H1 (cell line): ENCODE measurements at regions not wholly inside any gene's neighbourhood (a gene's known extent, or its start where the extent isn't known, plus 50 kb on each side); places are given as distances from the start of the nearest gene placed in this dataset.

Source experiments
- CTCF ChIA-PET: fragments of 300-600 bp; sonication (Branson Sonifier 250); formaldehyde crosslinking; loops from one replicate; lab custom pipeline; 2021; ENCODE audit not compliant: partially characterized antibody; lab: Charles Lee
- POLR2A ChIA-PET: fragments of 300-600 bp; sonication (Branson Sonifier 250); formaldehyde crosslinking; loops from one replicate; lab custom pipeline; 2021; ENCODE audit warnings: inconsistent platforms; ENCODE audit not compliant: partially characterized antibody; lab: Charles Lee
- DNase-seq, 2 experiments: peaks; one replicate each; pipeline versions ENCODE4 v3.0.0 to v3.0.0-alpha.2; 2010 to 2022; ENCODE audit warnings: low spot score in 2 of 2, low read depth in 1 of 2, mixed read lengths in 1 of 2
- FAIRE-seq: peaks from 2 replicates; lab custom pipeline; 2011; peaks lifted over from hg19 to GRCh38; lab: Jason Lieb, UNC
- H2AFZ ChIP-seq: 2 replicates; pipeline ENCODE4 v1.8.1; 2012; ENCODE audit warnings: low read length, inconsistent platforms
- H2AK5ac ChIP-seq: 2 replicates; pipeline ENCODE4 v1.6.1; 2013; ENCODE audit warnings: low read depth, low read length
- H2BK120ac ChIP-seq: replicated peaks from 2 replicates; pipeline ENCODE3; 2013; ENCODE audit warnings: low read depth, low read length, inconsistent platforms
- H2BK12ac ChIP-seq: 2 replicates; pipeline ENCODE4 v1.6.1; 2013; ENCODE audit warnings: low read depth, low read length
- H2BK15ac ChIP-seq: 2 replicates; pipeline ENCODE4 v1.6.1; 2013; ENCODE audit warnings: low read length
- H2BK20ac ChIP-seq: 2 replicates; pipeline ENCODE4 v1.6.1; 2013; ENCODE audit warnings: low read length
- H2BK5ac ChIP-seq: 2 replicates; pipeline ENCODE4 v1.6.1; 2013; ENCODE audit warnings: low read depth, low read length
- H3K14ac ChIP-seq: 2 replicates; pipeline ENCODE4 v1.6.1; 2013; ENCODE audit warnings: inconsistent platforms; ENCODE audit not compliant: insufficient read length
- H3K18ac ChIP-seq: 2 replicates; pipeline ENCODE4 v1.6.1; 2013; ENCODE audit warnings: low read length; ENCODE audit errors: extremely low read depth
- H3K23ac ChIP-seq: 2 replicates; pipeline ENCODE4 v1.6.1; 2013; ENCODE audit warnings: inconsistent platforms; ENCODE audit not compliant: insufficient read length
- H3K23me2 ChIP-seq: 2 replicates; pipeline ENCODE4 v1.6.1; 2013; ENCODE audit warnings: low read depth, low read length
- H3K27ac ChIP-seq: 2 replicates; pipeline ENCODE4 v1.6.1; 2011; ENCODE audit warnings: low read depth, low read length, inconsistent platforms
- H3K27me3 ChIP-seq, 4 experiments: replicated peaks in 1 of 4; 1 replicate in 1 of 4; 2 replicates in 3 of 4; pipeline versions ENCODE4 v1.6.1 to v1.8.1; 2011 to 2013; ENCODE audit warnings: low read length in 3 of 4, mild to moderate bottlenecking in 3 of 4, inconsistent platforms in 2 of 4, mixed read lengths in 2 of 4, moderate library complexity in 1 of 4; ENCODE audit not compliant: control insufficient read depth in 3 of 4, insufficient read depth in 3 of 4; ENCODE audit errors: extremely low read depth in 1 of 4
- H3K36me3 ChIP-seq, 4 experiments: 2 replicates each; pipeline versions ENCODE4 v1.6.1 to v1.8.1; 2011 to 2013; ENCODE audit warnings: mild to moderate bottlenecking in 4 of 4, low read length in 3 of 4, moderate library complexity in 2 of 4, control low read depth in 1 of 4, inconsistent platforms in 1 of 4; ENCODE audit not compliant: insufficient read depth in 4 of 4, control insufficient read depth in 2 of 4
- H3K4ac ChIP-seq: replicated peaks from 2 replicates; pipeline ENCODE3; 2013; ENCODE audit warnings: low read length, low read depth, mixed read lengths, inconsistent platforms; ENCODE audit not compliant: insufficient read length
- H3K4me1 ChIP-seq, 4 experiments: replicated peaks in 1 of 4; 1 replicate in 1 of 4; 2 replicates in 3 of 4; pipeline versions ENCODE4 v1.6.1 to v1.8.1; 2011 to 2013; ENCODE audit warnings: low read length in 3 of 4, inconsistent platforms in 2 of 4, mixed read lengths in 1 of 4; ENCODE audit not compliant: insufficient read depth in 4 of 4, control insufficient read depth in 3 of 4
- H3K4me2 ChIP-seq, 2 experiments: 2 replicates each; pipeline versions ENCODE4 v1.6.1 to v1.8.1; 2011 to 2013; ENCODE audit warnings: low read depth in 2 of 2, low read length in 2 of 2, control low read depth in 1 of 2, inconsistent platforms in 1 of 2, mild to moderate bottlenecking in 1 of 2; ENCODE audit not compliant: insufficient read depth in 1 of 2
- H3K4me3 ChIP-seq, 4 experiments: fragments of 200-600, 300-600 bp in 1 of 4; sonication (generic), shearing (Covaris generic), sonication (Bioruptor Twin) in 1 of 4; 2 replicates each; pipeline versions ENCODE4 v1.5.1 to v1.8.1; 2011 to 2016; ENCODE audit warnings: low read length in 4 of 4, low read depth in 3 of 4, control low read depth in 2 of 4, inconsistent platforms in 2 of 4, mild to moderate bottlenecking in 2 of 4, mixed read lengths in 1 of 4, moderate library complexity in 1 of 4; ENCODE audit not compliant: insufficient read depth in 2 of 4; ENCODE audit errors: extremely low read depth in 1 of 4
- H3K56ac ChIP-seq: replicated peaks from 2 replicates; pipeline ENCODE3; 2013; ENCODE audit warnings: low read depth, mild to moderate bottlenecking, mixed read lengths, low read length, inconsistent platforms; ENCODE audit not compliant: insufficient read length
- H3K79me1 ChIP-seq: 2 replicates; pipeline ENCODE4 v1.6.1; 2013; ENCODE audit warnings: low read depth, low read length, control low read depth
- H3K79me2 ChIP-seq, 2 experiments: 2 replicates each; pipeline versions ENCODE4 v1.6.1 to v1.8.1; 2012 to 2013; ENCODE audit warnings: low read length in 2 of 2, mild to moderate bottlenecking in 2 of 2, inconsistent platforms in 1 of 2; ENCODE audit not compliant: insufficient read depth in 2 of 2, control insufficient read depth in 1 of 2
- H3K9ac ChIP-seq, 4 experiments: replicated peaks in 1 of 4; 1 replicate in 1 of 4; 2 replicates in 3 of 4; pipeline versions ENCODE4 v1.6.1 to v1.8.1; 2011 to 2013; ENCODE audit warnings: low read depth in 3 of 4, low read length in 3 of 4, control low read depth in 2 of 4, mild to moderate bottlenecking in 2 of 4, moderate library complexity in 2 of 4, inconsistent platforms in 1 of 4; ENCODE audit errors: extremely low read depth in 1 of 4
- H3K9me3 ChIP-seq, 2 experiments: 2 replicates each; pipeline versions ENCODE4 v1.6.1 to v1.8.1; 2012 to 2013; ENCODE audit warnings: mild to moderate bottlenecking in 2 of 2, moderate library complexity in 2 of 2, control low read depth in 1 of 2, inconsistent platforms in 1 of 2, low read depth in 1 of 2, low read length in 1 of 2, mixed read lengths in 1 of 2; ENCODE audit not compliant: insufficient read depth in 2 of 2
- H4K20me1 ChIP-seq, 2 experiments: replicated peaks in 1 of 2; 2 replicates each; pipeline versions ENCODE3 to v1.8.1; 2011 to 2013; ENCODE audit warnings: inconsistent platforms in 2 of 2, low read length in 2 of 2, mild to moderate bottlenecking in 1 of 2; ENCODE audit not compliant: insufficient read depth in 2 of 2, control insufficient read depth in 1 of 2
- H4K5ac ChIP-seq: 2 replicates; pipeline ENCODE4 v1.6.1; 2013; ENCODE audit warnings: low read length, low read depth, mixed read lengths, inconsistent platforms; ENCODE audit not compliant: insufficient read length
- H4K8ac ChIP-seq: 2 replicates; pipeline ENCODE4 v1.8.0; 2013; ENCODE audit warnings: mild to moderate bottlenecking, moderate library complexity, low read length, inconsistent platforms; ENCODE audit not compliant: insufficient read depth; ENCODE audit errors: extremely low read depth
- H4K91ac ChIP-seq: replicated peaks from 2 replicates; pipeline ENCODE3; 2013; ENCODE audit warnings: low read length, mixed read lengths, inconsistent platforms; ENCODE audit not compliant: insufficient read length
- GABPA ChIP-seq: IDR thresholded peaks from 2 replicates; pipeline ENCODE4 v1.6.1; 2011; ENCODE audit warnings: mild to moderate bottlenecking, low read length, moderate library complexity, borderline replicate concordance; ENCODE audit not compliant: insufficient read depth
- RXRA ChIP-seq: IDR thresholded peaks from 2 replicates; pipeline ENCODE4 v1.6.1; 2011; ENCODE audit warnings: low read depth, mild to moderate bottlenecking, low read length, moderate library complexity; ENCODE audit not compliant: insufficient read depth
- WGBS, 2 experiments: shearing (Covaris generic) in 1 of 2; methylation state at CpG; one replicate each; pipeline versions ENCODE4 v1.1.6 to v1.1.7; 2013 to 2015; ENCODE audit warnings: low lambda C conversion rate in 2 of 2, mixed read lengths in 2 of 2, inconsistent platforms in 1 of 2, low coverage in 1 of 2, missing lambda C conversion rate in 1 of 2; ENCODE audit not compliant: insufficient replicate concordance in 2 of 2, insufficient coverage in 1 of 2, insufficient read length in 1 of 2; ENCODE audit errors: extremely low coverage in 1 of 2, missing lambda C conversion rate in 1 of 2; 5-methylcytosine and 5-hydroxymethylcytosine counted together

GRCh38 chr5:167851416-167851815, 440.0 kb upstream of the WWC1 start:
- H3K79me1 ChIP-seq: no peaks in the 10 kb centered on the region
- no peak for TF ChIP-seq RXRA
- no peak for TF ChIP-seq GABPA
- no peaks in the 10 kb centered on the region; the same call in 1 of the 2 replicates for H3K23me2 ChIP-seq
- no peak overlapping the region for H4K5ac ChIP-seq
- no peaks in the 10 kb centered on the region for H3K36me3 ChIP-seq
- FAIRE-seq (no peak), DNase-seq (no peak)
- no peak overlapping the region for H2BK15ac ChIP-seq
- no peak overlapping the region for H3K23ac ChIP-seq
- H3K9ac ChIP-seq: no peak overlapping the region
- H3K27me3 ChIP-seq: no peaks in the 10 kb centered on the region
- H2BK12ac ChIP-seq: no peak overlapping the region
- H2BK5ac ChIP-seq: no peak overlapping the region
- no peak overlapping the region for H3K4me2 ChIP-seq
- H2BK120ac ChIP-seq: no peak overlapping the region
- no peak overlapping the region for H3K4ac ChIP-seq
- no peak overlapping the region for H3K27ac ChIP-seq
- no peak overlapping the region for H3K18ac ChIP-seq
- H3K79me2 ChIP-seq: no peaks in the 10 kb centered on the region
- H3K56ac ChIP-seq: no peak overlapping the region
- no peaks in the 10 kb centered on the region for H3K4me1 ChIP-seq
- WGBS, 2 experiments: 93% methylated on average over 5 of the region's 5 CpGs; no CpG with 5 or more reads in 1 of the 2 experiments
- no peak overlapping the region for H2BK20ac ChIP-seq
- no peak overlapping the region for H2AK5ac ChIP-seq
- no peak overlapping the region for H3K4me3 ChIP-seq
- H3K14ac ChIP-seq: no peak overlapping the region
- ChIA-PET POLR2A (interaction anchor here (1.0 to 1.3 kb wide), 2 partner anchors 47 to 54 kb away, joined by 3 read pairs; no protein-coding TSS in a partner anchor), CTCF (interaction anchor here (0.6 to 1.6 kb wide), 6 partner anchors 19 to 429 kb away, joined by 3 to 5 read pairs (median 3); no protein-coding TSS in a partner anchor)
- H3K9me3 ChIP-seq: no peaks in the 10 kb centered on the region
- H4K8ac ChIP-seq: no peak overlapping the region
- no peaks in the 10 kb centered on the region for H4K20me1 ChIP-seq
- H4K91ac ChIP-seq: no peak overlapping the region
- no peak overlapping the region for H2AFZ ChIP-seq
